ENCODE measurements at regions not wholly inside any gene's neighbourhood (a gene's known extent, or its start where the extent isn't known, plus 50 kb on each side); places are given as distances from the start of the nearest gene placed in this dataset.

DNA sequence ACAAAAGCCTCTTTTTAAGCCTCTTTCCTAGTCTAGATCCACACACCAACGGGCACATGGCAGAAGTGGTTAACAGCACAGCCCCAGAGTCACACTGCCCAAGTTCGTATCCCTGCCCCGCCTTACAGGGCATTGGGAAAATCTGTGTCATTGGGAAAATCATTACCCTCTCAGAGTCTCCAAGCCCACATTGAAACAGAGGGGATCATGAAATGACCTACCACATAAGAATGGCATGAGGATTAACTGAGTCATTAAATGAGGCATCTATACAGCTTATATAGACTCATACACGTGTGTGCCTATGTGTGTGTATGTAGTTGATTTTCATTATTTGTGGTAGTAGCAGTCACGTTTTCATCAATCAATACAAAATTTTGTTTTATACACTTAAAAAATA, 469.0 kb upstream of the POU3F3 start:
- no peaks in the 10 kb centered on the region for H4K20me1 ChIP-seq (ENCODE audit: low read depth)
- H3K27ac ChIP-seq, result no peak overlapping the region
- H3K27ac Mint-ChIP-seq, result no peak overlapping the region
- H3K27me3 ChIP-seq, result no peaks in the 10 kb centered on the region
- no peaks in the 10 kb centered on the region for H3K9me3 ChIP-seq (ENCODE audit: low read depth)
- no peak overlapping the region for H2AFZ ChIP-seq (replicated peaks)
- H3K36me3 ChIP-seq, result no peaks in the 10 kb centered on the region
- H3K4me3 Mint-ChIP-seq, result no peak overlapping the region
- no peaks in the 10 kb centered on the region for H3K27me3 Mint-ChIP-seq (ENCODE audit: insufficient read depth, low read depth)
- TF ChIP-seq EZH2phosphoT487 (IDR thresholded peaks at IDR 0.05) (no peak), EZH2 (IDR thresholded peaks at IDR 0.05) (no peak)
- TF ChIP-seq, protein P1, sequence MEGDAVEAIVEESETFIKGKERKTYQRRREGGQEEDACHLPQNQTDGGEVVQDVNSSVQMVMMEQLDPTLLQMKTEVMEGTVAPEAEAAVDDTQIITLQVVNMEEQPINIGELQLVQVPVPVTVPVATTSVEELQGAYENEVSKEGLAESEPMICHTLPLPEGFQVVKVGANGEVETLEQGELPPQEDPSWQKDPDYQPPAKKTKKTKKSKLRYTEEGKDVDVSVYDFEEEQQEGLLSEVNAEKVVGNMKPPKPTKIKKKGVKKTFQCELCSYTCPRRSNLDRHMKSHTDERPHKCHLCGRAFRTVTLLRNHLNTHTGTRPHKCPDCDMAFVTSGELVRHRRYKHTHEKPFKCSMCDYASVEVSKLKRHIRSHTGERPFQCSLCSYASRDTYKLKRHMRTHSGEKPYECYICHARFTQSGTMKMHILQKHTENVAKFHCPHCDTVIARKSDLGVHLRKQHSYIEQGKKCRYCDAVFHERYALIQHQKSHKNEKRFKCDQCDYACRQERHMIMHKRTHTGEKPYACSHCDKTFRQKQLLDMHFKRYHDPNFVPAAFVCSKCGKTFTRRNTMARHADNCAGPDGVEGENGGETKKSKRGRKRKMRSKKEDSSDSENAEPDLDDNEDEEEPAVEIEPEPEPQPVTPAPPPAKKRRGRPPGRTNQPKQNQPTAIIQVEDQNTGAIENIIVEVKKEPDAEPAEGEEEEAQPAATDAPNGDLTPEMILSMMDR (IDR thresholded peaks at IDR 0.05), result no peak
- DNase-seq (ENCODE audit: low spot score), result no peak
- peaks cover 4% of the 10 kb centered on the region for H3K4me1 Mint-ChIP-seq
- H3K36me3 Mint-ChIP-seq, result no peaks in the 10 kb centered on the region
- no peak overlapping the region for H3K9ac ChIP-seq
- H3K4me3 ChIP-seq, result no peak overlapping the region
- H3K4me1 ChIP-seq, result no peaks in the 10 kb centered on the region
- H3K4me2 ChIP-seq, result no peak overlapping the region
- peaks cover 7% of the 10 kb centered on the region for H3K9me3 Mint-ChIP-seq
- H3F3A ChIP-seq (ENCODE audit: low read depth), result no peaks in the 10 kb centered on the region
- no peaks in the 10 kb centered on the region for H3K79me2 ChIP-seq (ENCODE audit: low read depth)

DNA sequence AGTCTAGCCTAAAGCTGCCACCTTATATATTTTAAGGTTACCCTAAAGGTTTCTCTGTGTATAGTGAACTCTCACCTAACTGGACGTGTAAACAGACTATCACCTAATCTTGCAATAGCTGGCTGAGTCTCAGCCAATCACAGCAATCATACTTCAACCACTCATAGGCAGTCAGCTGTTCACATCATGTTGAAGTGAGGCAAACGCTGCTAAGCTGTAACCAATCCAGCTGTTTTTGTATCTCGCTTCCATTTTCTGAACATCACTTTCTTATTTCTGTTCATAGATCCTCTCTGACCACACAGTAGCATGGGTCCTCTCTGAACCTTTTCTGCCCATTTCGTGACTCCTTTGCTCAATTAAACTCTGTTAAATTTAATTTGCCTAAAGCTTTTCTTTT, 468.2 kb upstream of the POU3F3 start:
- no peak overlapping the region for H3K27ac ChIP-seq
- H3K36me3 ChIP-seq, result no peaks in the 10 kb centered on the region
- Mint-ChIP-seq H3K4me3 (no peak overlapping the region), H3K36me3 (no peaks in the 10 kb centered on the region), H3K27me3 (ENCODE audit: insufficient read depth, low read depth) (no peaks in the 10 kb centered on the region), H3K27ac (no peak overlapping the region), H3K9me3 (peaks cover 7% of the 10 kb centered on the region), H3K4me1 (no peaks in the 10 kb centered on the region)
- no peak overlapping the region for H2AFZ ChIP-seq (replicated peaks)
- H3K4me3 ChIP-seq, result no peak overlapping the region
- H3F3A ChIP-seq (ENCODE audit: low read depth), result no peaks in the 10 kb centered on the region
- H3K4me1 ChIP-seq, result no peaks in the 10 kb centered on the region
- no peak for TF ChIP-seq EZH2phosphoT487 (IDR thresholded peaks at IDR 0.05)
- TF ChIP-seq EZH2 (IDR thresholded peaks at IDR 0.05), result no peak
- TF ChIP-seq, protein P1 (IDR thresholded peaks at IDR 0.05), result no peak
- H3K79me2 ChIP-seq (ENCODE audit: low read depth), result no peaks in the 10 kb centered on the region
- DNase-seq (ENCODE audit: low spot score), result no peak
- no peak overlapping the region for H3K9ac ChIP-seq
- no peaks in the 10 kb centered on the region for H3K27me3 ChIP-seq
- H3K9me3 ChIP-seq (ENCODE audit: low read depth), result no peaks in the 10 kb centered on the region
- no peak overlapping the region for H3K4me2 ChIP-seq
- no peaks in the 10 kb centered on the region for H4K20me1 ChIP-seq (ENCODE audit: low read depth)

DNA sequence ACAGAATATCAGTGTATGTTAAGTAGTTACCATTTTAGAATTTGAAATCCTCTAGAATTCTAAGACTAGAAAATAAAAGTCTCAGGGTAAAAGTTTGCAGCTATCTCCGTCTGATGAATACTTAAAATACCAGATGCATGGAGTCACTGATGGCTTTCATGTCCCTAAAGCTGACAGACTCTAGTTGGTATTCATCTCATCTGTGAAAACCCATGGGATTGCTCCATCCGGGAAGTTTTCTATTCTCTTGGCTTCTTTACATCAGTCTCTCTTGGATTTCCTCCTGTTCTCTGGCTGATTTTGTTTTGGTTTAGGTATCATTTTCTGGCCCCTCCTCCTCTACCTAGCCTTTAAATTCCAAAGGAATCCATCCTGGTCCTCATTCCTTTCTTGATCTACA, 465.6 kb upstream of the POU3F3 start:
- Mint-ChIP-seq H3K4me1 (no peaks in the 10 kb centered on the region), H3K27ac (no peak overlapping the region), H3K27me3 (ENCODE audit: insufficient read depth, low read depth) (no peaks in the 10 kb centered on the region), H3K4me3 (no peak overlapping the region), H3K9me3 (peaks cover 7% of the 10 kb centered on the region), H3K36me3 (peaks cover 1% of the 10 kb centered on the region)
- no peak overlapping the region for H3K4me3 ChIP-seq
- H3K79me2 ChIP-seq (ENCODE audit: low read depth), result no peaks in the 10 kb centered on the region
- H3K27me3 ChIP-seq, result no peaks in the 10 kb centered on the region
- no peaks in the 10 kb centered on the region for H3K9me3 ChIP-seq (ENCODE audit: low read depth)
- no peak for DNase-seq (ENCODE audit: low spot score)
- H4K20me1 ChIP-seq (ENCODE audit: low read depth), result no peaks in the 10 kb centered on the region
- TF ChIP-seq, protein P1 (IDR thresholded peaks at IDR 0.05), result no peak
- no peak for TF ChIP-seq EZH2phosphoT487 (IDR thresholded peaks at IDR 0.05)
- TF ChIP-seq EZH2 (IDR thresholded peaks at IDR 0.05), result no peak
- no peaks in the 10 kb centered on the region for H3F3A ChIP-seq (ENCODE audit: low read depth)
- H3K27ac ChIP-seq, result no peak overlapping the region
- H3K4me1 ChIP-seq, result no peaks in the 10 kb centered on the region
- H3K9ac ChIP-seq, result no peak overlapping the region
- no peaks in the 10 kb centered on the region for H3K36me3 ChIP-seq
- no peak overlapping the region for H3K4me2 ChIP-seq
- no peak overlapping the region for H2AFZ ChIP-seq (replicated peaks)

All from neural progenitor cell (in vitro differentiated cells).